Endothelial cell of umbilical vein (primary cell): ENCODE measurements at regions not wholly inside any gene's neighbourhood (a gene's known extent, or its start where the extent isn't known, plus 50 kb on each side); places are given as distances from the start of the nearest gene placed in this dataset.
"Not testable (repeated sequence)": the region's sequence is repeated elsewhere in the genome, so short reads cannot be mapped to it uniquely, and the experiment has no call there.

Experiments used
- POLR2A ChIP-seq: IDR thresholded peaks from 2 replicates; pipeline ENCODE4 v1.6.1; 2012; ENCODE audit warnings: low read depth, mild to moderate bottlenecking, control low read depth, low read length
- POLR2AphosphoS5 ChIP-seq: IDR thresholded peaks from 2 replicates; pipeline ENCODE4 v1.6.1; 2012; ENCODE audit warnings: low read depth, mild to moderate bottlenecking, control low read depth, low read length, moderate library complexity; ENCODE audit not compliant: insufficient read depth
- TF ChIP-seq, protein P1 (sequence below), 2 donors: IDR thresholded peaks; 1 replicate in 1 of 2; 2 replicates in 1 of 2; pipeline ENCODE4 v1.5.1; 2011; ENCODE audit warnings: low read length in 2 of 2, mild to moderate bottlenecking in 2 of 2, moderate library complexity in 2 of 2, control low read depth in 1 of 2, inconsistent platforms in 1 of 2, low read depth in 1 of 2; ENCODE audit not compliant: insufficient read depth in 1 of 2; ENCODE audit errors: extremely low read depth in 1 of 2

GRCh38 chr7:55702831-55703230 is 130.5 kb upstream of the VOPP1 start:
- TF ChIP-seq, protein P1, sequence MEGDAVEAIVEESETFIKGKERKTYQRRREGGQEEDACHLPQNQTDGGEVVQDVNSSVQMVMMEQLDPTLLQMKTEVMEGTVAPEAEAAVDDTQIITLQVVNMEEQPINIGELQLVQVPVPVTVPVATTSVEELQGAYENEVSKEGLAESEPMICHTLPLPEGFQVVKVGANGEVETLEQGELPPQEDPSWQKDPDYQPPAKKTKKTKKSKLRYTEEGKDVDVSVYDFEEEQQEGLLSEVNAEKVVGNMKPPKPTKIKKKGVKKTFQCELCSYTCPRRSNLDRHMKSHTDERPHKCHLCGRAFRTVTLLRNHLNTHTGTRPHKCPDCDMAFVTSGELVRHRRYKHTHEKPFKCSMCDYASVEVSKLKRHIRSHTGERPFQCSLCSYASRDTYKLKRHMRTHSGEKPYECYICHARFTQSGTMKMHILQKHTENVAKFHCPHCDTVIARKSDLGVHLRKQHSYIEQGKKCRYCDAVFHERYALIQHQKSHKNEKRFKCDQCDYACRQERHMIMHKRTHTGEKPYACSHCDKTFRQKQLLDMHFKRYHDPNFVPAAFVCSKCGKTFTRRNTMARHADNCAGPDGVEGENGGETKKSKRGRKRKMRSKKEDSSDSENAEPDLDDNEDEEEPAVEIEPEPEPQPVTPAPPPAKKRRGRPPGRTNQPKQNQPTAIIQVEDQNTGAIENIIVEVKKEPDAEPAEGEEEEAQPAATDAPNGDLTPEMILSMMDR (IDR thresholded peaks at IDR 0.05; ENCODE audit: extremely low read depth in 1 of 2, insufficient read depth in 1 of 2, low read depth in 1 of 2, low read length in 2 of 2) = not testable (repeated sequence)
- not testable (repeated sequence) for TF ChIP-seq POLR2A, POLR2AphosphoS5
